ENCODE measurements at regions not wholly inside any gene's neighbourhood (a gene's known extent, or its start where the extent isn't known, plus 50 kb on each side); places are given as distances from the start of the nearest gene placed in this dataset.

DNA sequence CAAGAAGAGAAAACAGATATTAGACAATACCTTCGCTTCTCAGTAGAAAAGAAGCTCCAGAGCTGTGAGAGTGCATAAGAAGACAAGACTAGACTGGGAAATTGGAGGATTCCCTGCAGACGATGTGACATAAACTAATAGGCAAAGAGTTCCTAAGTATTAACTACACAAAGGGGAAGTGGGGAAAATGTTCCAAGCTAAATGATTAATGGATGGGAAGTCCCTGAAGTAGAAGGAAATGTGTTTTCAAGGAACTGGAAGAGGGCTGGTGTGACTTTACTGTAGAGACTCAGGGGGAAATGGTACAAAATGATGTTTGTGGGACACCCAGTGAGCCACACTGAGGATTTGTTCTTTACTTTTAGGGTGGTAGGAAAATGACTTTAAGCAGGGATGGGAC, 69.7 kb upstream of the DCLK2 start:
- TF ChIP-seq, protein P1, sequence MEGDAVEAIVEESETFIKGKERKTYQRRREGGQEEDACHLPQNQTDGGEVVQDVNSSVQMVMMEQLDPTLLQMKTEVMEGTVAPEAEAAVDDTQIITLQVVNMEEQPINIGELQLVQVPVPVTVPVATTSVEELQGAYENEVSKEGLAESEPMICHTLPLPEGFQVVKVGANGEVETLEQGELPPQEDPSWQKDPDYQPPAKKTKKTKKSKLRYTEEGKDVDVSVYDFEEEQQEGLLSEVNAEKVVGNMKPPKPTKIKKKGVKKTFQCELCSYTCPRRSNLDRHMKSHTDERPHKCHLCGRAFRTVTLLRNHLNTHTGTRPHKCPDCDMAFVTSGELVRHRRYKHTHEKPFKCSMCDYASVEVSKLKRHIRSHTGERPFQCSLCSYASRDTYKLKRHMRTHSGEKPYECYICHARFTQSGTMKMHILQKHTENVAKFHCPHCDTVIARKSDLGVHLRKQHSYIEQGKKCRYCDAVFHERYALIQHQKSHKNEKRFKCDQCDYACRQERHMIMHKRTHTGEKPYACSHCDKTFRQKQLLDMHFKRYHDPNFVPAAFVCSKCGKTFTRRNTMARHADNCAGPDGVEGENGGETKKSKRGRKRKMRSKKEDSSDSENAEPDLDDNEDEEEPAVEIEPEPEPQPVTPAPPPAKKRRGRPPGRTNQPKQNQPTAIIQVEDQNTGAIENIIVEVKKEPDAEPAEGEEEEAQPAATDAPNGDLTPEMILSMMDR (IDR thresholded peaks at IDR 0.05), result no peak
- TF ChIP-seq POLR2A (IDR thresholded peaks at IDR 0.05), result no peak
